HG03575 (cell line): ENCODE measurements at regions not wholly inside any gene's neighbourhood (a gene's known extent, or its start where the extent isn't known, plus 50 kb on each side); places are given as distances from the start of the nearest gene placed in this dataset.
"Not testable (repeated sequence)": the region's sequence is repeated elsewhere in the genome, so short reads cannot be mapped to it uniquely, and the experiment has no call there.

ENCODE experiments used
- ATAC-seq: cut with Tn5 transposase; IDR thresholded peaks from one replicate; pipeline ENCODE4 v1.9.1; 2021; ENCODE audit not compliant: unreplicated experiment, insufficient number of reproducible peaks, low FRiP score; ENCODE audit errors: extremely low read depth

DNA sequence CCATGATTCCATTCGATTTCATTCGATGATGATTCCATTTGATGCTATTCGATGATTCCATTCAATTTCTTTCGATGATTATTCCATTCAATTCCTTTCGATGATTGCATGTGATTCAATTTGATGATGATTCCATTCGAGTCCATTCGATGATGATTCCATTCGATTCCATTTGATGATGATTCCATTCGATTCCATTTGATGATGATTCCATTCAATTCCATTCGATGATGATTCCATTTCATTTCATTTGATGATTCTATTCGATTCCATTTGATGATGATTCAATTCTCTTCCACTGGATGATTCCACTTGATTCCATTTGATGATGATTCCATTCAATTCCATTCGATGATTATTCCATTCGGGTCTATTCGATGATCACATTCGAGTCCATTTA lies 1094.1 kb downstream of the RPIA start:
- ATAC-seq, result not testable (repeated sequence)

GRCh38 chr2:89786642-89787041 lies 1095.2 kb downstream of the RPIA start:
- not testable (repeated sequence) for ATAC-seq

- ATAC-seq, result not testable (repeated sequence)
These were observed 1104.1 kb downstream of the RPIA start for GRCh38 chr2:89795530-89795929.

- ATAC-seq, result no peak
These were observed 1106.0 kb downstream of the RPIA start for GRCh38 chr2:89797320-89798038.

DNA sequence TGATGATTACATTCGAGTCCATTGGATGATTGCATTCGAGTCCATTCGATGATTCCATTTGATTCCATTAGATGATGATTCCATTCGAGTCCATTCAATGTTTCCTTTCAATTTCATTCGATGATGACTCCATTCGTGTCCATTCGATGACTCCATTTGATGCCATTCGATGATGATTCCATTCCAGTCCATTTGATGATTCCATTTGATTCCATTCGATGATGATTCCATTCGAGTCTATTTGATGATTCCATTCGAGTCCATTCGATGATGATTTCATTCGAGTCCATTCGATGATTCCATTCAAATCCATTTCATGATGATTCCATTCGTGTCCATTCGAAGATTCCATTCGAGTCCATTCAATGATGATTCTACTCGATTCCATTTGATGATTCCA lies 1109.7 kb downstream of the RPIA start:
- ATAC-seq, result not testable (repeated sequence)

- not testable (repeated sequence) for ATAC-seq
These were observed 1114.9 kb downstream of the RPIA start for GRCh38 chr2:89806363-89806762.

- ATAC-seq, result no peak
These were observed 1119.8 kb downstream of the RPIA start for GRCh38 chr2:89811295-89811694.

DNA sequence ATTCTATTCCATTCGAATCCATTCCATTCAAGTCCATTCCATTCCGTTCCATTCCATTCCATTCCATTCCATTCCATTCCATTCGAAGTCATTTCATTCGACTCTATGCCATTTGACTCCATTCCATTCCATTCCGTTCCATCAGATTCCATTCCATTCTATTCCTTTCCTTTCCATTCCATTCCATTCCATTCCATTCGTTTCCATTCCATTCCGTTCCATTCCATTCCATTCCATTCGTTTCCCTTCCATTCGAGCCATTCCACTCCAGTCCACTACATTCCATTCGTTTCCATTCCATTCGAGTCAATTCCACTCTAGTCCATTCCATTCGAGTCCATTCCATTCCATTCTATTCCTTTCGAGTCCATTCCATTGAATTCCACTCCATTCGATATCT lies 1120.4 kb downstream of the RPIA start:
- not testable (repeated sequence) for ATAC-seq

DNA sequence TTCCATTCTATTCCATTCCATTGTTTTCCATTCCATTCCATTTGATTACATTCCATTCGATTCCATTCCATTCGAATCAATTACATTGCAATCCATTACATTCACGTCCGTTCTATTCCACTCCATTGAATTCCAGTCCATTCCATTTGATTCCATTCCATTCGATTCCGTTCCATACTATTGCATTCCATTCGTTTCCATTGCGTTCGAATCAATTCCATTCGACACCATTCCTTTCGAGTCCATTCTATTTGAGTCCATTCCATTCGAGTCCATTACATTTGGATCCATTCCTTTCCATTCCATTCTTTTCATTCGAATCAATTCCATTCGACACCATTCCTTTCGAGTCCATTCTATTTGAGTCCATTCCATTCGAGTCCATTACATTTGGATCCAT lies 1122.9 kb downstream of the RPIA start:
- not testable (repeated sequence) for ATAC-seq

GRCh38 chr2:89818873-89819272 lies 1127.4 kb downstream of the RPIA start:
- no peak for ATAC-seq

DNA sequence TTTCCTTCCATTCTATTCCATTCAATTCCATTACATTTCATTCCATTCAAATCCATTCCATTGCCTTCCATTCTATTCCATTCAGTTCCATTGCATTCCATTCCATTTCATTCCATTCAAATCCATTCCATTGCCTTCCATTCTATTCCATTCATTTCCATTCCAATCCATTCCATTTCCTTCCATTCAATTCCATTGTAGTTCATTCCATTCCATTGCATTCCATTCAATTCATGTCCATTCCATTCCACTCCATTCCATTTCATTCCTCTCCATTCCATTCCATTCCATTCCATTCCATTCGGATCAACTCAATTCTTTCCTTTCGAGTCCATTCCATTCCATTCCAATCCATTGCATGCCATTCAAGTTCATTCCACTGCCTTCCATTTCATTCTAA lies 1128.3 kb downstream of the RPIA start:
- ATAC-seq, result no peak

DNA sequence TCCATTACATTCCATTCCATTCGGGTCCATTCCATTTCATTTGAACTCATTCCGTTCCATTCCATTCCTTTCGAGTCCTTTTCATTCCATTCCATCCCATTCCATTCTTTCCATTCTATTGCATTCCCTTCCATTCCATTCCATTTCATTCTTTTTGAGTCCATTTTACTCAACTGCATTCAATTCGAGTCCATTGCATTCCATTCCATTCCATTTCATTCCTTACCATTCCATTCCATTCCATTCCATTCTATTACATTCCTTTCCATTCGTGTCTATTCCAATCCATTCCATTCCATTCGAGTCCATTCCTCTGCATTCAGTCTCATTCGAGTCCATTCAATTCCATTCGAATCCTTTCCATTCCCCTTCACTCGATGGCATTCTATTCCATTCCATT lies 1128.8 kb downstream of the RPIA start:
- no peak for ATAC-seq

DNA sequence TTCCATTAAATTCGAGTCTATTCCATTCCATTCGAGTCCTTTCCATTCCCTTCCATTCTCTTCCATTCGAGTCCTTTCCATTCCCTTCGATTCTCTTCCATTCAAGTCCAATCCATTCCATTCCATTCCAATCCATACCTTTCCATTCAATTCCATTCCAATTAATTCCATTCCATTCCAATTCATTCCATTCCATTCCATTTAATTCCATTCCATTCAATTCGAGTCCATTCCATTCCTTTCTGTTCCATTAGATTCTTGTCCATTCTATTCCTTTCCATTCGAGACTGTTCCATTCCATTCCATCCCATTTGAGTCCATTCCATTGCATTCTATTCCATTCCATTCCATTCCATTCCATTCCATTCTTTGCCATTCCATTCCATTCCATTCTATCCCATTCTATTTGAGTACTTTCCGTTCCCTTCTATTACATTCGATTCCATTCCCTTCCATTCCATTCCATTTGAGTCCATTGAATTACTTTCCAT lies 1130.0 kb downstream of the RPIA start:
- no peak for ATAC-seq

- ATAC-seq, result not testable (repeated sequence)
These were observed 1130.9 kb downstream of the RPIA start for GRCh38 chr2:89822342-89822741.

GRCh38 chr2:89823556-89823955 lies 1132.1 kb downstream of the RPIA start:
- ATAC-seq, result no peak

DNA sequence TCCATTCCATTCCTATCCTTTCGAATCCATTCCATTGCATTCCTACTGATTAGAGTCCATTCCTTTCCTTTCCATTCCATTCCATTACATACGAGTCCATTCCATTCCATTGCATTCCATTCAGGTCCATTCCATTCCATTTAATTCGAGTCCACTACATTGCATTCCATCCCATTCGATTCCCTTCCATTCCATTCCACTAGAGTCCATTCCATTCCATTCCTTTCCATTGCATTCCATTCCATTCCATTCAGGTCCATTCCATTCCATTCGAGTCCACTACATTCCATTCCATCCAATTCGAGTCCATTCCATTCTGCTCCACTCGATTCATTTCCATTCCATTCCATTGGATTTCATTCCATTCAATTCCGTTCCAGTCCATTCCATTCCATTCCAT lies 1133.6 kb downstream of the RPIA start:
- ATAC-seq, result no peak

- ATAC-seq, result not testable (repeated sequence)
These were observed 1135.3 kb downstream of the RPIA start for GRCh38 chr2:89826741-89827140.

- not testable (repeated sequence) for ATAC-seq
These were observed 1136.4 kb downstream of the RPIA start for GRCh38 chr2:89827829-89828228.

DNA sequence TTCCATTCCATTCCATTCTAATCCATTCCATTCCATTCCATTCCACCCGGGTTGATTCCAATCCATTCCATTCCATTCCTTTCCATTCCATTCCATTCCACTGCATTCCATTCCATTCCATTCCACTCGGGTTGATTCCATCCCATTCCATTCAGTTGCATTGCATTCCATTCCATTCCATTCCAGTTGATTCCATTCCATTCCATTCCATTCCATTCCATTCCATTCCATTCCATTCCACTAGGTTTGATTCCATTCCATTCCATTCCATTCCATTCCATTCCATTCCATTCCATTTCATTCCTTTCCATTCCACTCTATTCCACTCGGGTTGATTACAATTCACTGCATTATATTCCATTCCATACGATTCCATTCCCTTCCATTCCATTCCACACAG lies 1136.9 kb downstream of the RPIA start:
- ATAC-seq, result not testable (repeated sequence)

GRCh38 chr2:89828961-89829631 lies 1137.6 kb downstream of the RPIA start:
- not testable (repeated sequence) for ATAC-seq
